Erythroblast (primary cell): ENCODE measurements at regions not wholly inside any gene's neighbourhood (a gene's known extent, or its start where the extent isn't known, plus 50 kb on each side); places are given as distances from the start of the nearest gene placed in this dataset.

Experiments used
- GATA1 ChIP-seq: IDR thresholded peaks from 2 replicates; pipeline ENCODE4 v1.6.1; 2011; ENCODE audit warnings: low read depth, mild to moderate bottlenecking, control low read depth, low read length, moderate library complexity
- POLR2A ChIP-seq: IDR thresholded peaks from 2 replicates; pipeline ENCODE4 v1.6.1; 2011; ENCODE audit warnings: mild to moderate bottlenecking, low read length

DNA sequence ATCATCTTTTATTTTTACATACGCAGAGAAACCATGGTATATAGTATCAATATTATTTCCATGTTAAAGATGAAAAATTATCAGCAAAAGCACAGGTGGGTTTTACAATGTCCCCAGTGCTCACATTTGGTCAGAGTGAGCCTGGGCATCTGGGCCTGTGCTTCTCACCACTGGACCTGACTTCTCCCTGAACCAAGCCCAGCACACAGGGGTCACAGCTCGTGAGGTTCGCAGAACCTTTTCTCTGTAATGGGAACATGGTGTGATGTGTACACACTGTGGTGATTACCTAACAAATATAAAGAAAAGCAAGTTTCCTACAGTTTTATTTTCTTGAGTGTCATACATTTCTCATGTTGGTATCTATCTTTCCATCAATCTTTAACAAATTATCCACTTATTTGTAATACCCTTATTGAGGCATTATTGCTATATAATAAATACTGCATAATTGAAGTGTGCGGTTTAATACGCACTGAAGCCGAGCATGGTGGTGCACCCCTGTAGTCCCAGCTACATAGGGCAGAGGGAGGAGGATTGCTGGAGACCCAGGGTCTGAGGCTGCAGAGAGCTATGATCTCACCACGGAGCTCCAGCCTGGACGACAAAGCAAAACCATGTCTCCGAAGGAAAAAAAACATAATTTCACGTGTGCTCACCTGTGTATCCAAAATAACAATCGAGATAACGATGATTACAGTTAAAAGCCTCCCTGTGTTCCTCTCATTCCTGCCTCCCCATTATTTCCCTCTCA, 743.2 kb downstream of the TMEM121 start:
- TF ChIP-seq POLR2A (no peak), GATA1 (no peak)
